Lower leg skin (tissue), 4 donors: ENCODE measurements at regions not wholly inside any gene's neighbourhood (a gene's known extent, or its start where the extent isn't known, plus 50 kb on each side); places are given as distances from the start of the nearest gene placed in this dataset.

Experiments
- DNase-seq, 2 donors: peaks; one replicate each; pipeline ENCODE4 v3.0.0-alpha.2; 2019; ENCODE audit warnings: low spot score in 2 of 2
- H3K4me3 ChIP-seq: fragments of 200-600 bp; sonication (generic); 2 replicates; pipeline ENCODE4 v1.5.1; 2017; ENCODE audit warnings: mild to moderate bottlenecking, low read depth; ENCODE audit not compliant: poor library complexity, severe bottlenecking
- POLR2A ChIP-seq, 2 donors: fragments of 450-650 bp; IDR thresholded peaks; one replicate each; pipeline ENCODE4 v1.6.1; 2016 to 2017; ENCODE audit warnings: antibody characterized with exemption in 2 of 2, mild to moderate bottlenecking in 1 of 2, moderate library complexity in 1 of 2
- WGBS, 2 donors: methylation state at CpG; one replicate each; pipeline ENCODE4 v1.1.5; 2018; 5-methylcytosine and 5-hydroxymethylcytosine counted together
- intact Hi-C: fragments of 100-400 bp; cut with DNase I; formaldehyde crosslinking; loops from one replicate; pipeline ENCODE4 v1.15.0; 2023; ENCODE audit warnings: low total_unique reads
- TF ChIP-seq, protein P1 (sequence below), 3 donors: fragments of 450-650 bp; IDR thresholded peaks; one replicate each; pipeline ENCODE4 v1.5.1; 2016; ENCODE audit warnings: antibody characterized with exemption in 3 of 3, mild to moderate bottlenecking in 3 of 3, moderate library complexity in 2 of 3

DNA sequence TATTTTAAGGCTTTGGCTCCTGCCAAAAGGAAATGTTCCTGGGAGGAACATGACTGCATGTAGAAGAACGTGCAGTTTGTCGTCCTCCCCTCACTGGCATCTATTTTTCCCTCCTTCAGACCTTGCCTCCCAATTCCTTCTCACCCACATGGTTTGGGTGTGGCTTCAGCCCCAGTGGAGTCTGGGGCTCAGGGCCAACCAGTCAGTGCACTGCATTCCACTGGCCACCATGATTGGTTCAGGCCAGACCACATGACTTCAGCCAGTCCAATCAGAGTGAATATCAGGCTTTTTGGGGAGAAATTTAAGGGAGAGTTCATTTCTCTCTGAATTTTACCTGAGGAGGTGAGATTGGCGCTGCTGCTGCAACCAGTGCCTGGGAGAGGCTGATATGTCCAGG is 171.6 kb downstream of the ZIC5 start:
- TF ChIP-seq, protein P1, sequence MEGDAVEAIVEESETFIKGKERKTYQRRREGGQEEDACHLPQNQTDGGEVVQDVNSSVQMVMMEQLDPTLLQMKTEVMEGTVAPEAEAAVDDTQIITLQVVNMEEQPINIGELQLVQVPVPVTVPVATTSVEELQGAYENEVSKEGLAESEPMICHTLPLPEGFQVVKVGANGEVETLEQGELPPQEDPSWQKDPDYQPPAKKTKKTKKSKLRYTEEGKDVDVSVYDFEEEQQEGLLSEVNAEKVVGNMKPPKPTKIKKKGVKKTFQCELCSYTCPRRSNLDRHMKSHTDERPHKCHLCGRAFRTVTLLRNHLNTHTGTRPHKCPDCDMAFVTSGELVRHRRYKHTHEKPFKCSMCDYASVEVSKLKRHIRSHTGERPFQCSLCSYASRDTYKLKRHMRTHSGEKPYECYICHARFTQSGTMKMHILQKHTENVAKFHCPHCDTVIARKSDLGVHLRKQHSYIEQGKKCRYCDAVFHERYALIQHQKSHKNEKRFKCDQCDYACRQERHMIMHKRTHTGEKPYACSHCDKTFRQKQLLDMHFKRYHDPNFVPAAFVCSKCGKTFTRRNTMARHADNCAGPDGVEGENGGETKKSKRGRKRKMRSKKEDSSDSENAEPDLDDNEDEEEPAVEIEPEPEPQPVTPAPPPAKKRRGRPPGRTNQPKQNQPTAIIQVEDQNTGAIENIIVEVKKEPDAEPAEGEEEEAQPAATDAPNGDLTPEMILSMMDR (IDR thresholded peaks at IDR 0.05) = no peak
- TF ChIP-seq POLR2A (IDR thresholded peaks at IDR 0.05) = no peak
- 88 to 93% methylated on average over 3 of the region's 3 CpGs for WGBS, 2 donors
- intact Hi-C loops = no loop called here

DNA sequence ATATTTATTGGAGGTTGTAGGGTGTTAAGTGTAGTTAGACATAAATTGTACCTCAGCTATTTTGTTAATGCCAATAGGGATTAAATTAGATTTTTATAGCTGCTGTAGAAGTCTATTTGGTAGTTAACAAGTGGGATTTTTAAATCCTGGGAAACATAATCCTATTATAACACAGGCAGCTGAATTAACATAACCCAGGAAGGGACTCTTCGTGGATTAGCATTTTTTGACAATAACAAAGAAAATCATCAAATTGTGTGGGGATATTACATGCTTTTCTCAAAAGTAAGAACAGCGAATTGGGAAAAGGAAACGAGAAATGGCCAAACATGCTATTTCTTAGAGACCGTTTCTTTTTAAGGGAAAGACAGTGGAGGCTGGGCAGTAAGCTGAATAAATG is 172.8 kb downstream of the ZIC5 start:
- intact Hi-C loops = no loop called here
- 72 to 74% methylated on average over 4 of the region's 4 CpGs for WGBS, 2 donors
- TF ChIP-seq, protein P1 (IDR thresholded peaks at IDR 0.05) = no peak
- TF ChIP-seq POLR2A (IDR thresholded peaks at IDR 0.05) = no peak

More for the DNA sequence above, 171.6 kb downstream of the ZIC5 start:
- H3K4me3 ChIP-seq = no peak overlapping the region
- DNase-seq = no peak

DNA sequence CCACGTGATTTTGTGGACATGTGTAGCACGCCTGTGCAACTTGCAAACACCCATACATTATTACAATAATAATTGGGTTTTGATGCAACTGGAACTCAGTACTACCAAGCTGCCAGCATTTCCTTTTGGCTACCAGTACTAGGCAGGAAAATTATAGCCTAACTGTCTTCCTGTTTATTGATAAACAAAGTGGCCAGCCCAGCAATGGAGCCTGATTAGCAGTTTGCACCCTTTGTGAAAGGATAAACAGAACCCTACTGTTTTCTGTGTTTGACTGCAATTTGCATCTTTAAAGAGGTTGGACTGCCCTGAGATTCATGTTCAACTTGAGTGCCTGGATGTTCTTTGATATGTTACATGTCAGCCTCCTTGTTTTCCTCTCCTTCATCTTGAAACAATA is 173.9 kb downstream of the ZIC5 start:
- no peak overlapping the region for H3K4me3 ChIP-seq
- no peak for DNase-seq
- intact Hi-C loops = no loop called here
- 47 to 50% methylated on average over 2 of the region's 2 CpGs for WGBS, 2 donors
- TF ChIP-seq, protein P1 (IDR thresholded peaks at IDR 0.05) = no peak
- no peak for TF ChIP-seq POLR2A (IDR thresholded peaks at IDR 0.05)

More for the DNA sequence above, 172.8 kb downstream of the ZIC5 start:
- no peak overlapping the region for H3K4me3 ChIP-seq
- DNase-seq = no peak

DNA sequence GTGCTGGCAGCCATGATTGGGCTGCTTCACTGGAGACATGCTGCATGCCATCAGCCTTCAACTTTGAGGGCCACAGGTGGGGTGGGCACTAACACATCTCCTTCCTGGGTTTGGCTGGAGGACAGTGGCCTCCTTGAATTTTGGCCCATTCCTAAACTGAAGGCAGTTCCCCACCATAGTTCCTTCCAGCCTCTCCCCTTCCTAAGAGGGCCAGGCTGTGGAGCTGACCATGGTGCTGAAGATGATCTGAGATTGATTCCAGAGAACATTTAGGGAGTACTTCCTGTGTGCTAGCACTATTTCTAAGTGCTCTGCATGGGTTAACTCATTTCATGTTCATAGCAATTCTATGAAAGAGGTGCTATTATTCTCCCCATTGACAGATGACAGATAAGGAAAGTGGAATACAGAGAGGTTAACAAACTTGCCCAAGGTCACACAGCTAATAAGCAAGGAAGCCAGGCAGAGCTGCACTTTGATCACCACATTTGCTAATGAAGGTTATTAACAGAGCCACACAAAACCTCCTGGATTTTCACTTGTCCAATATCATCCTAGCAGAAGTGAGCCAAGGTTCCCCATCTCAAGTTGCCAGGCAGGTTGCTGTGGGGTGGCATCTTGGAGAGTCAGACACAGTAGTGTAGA is 175.3 kb downstream of the ZIC5 start:
- intact Hi-C loops = no loop called here
- TF ChIP-seq, protein P1 (IDR thresholded peaks at IDR 0.05) = no peak
- TF ChIP-seq POLR2A (IDR thresholded peaks at IDR 0.05) = no peak
- no peak overlapping the region for H3K4me3 ChIP-seq
- no peak for DNase-seq

DNA sequence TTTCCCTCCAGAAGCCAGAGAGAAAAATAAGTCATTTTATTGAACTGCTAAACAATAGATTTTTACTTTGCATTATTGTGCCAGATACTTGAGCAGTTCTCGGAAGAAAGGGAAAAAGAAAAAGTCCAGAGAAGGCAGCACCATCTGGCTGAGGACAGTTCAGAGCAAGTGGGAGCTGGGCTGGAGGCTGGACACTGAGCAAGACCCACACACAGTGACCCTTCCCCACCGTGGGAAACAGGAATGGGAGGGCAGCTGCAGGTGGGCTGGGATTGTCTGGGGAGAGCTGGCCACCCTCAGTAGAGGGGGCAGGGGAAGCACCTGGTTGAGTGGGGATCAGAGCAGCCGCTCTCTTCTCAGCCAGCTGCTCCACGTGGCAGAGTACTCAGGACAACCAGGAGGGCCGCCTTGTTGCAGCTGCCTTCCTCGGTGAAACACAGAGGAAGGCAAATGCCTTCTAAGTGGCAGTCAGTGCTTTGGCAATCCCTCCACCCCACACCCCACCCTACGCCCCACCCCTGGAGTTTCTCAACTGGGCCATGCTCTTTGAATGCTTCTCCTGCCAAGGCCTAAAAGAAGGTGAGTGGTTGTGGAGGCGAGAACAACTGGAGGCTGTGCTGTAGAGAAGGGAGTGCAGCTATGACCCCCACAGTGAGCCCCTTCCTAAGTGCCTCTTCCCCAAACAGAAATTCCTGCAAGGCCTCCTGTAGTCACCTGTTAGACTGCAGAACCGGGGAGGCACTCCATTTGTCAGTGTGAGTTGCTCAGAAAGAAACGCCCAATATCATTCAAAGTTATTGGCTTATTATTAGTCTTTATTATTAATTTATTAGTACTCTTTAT is 179.3 kb downstream of the ZIC5 start:
- intact Hi-C loops = no loop called here
- DNase-seq = no peak
- TF ChIP-seq, protein P1 (IDR thresholded peaks at IDR 0.05) = no peak
- no peak for TF ChIP-seq POLR2A (IDR thresholded peaks at IDR 0.05)
- WGBS, 2 donors = 73 to 75% methylated on average over 10 of the region's 10 CpGs
- H3K4me3 ChIP-seq = no peak overlapping the region
